ENCODE measurements at regions not wholly inside any gene's neighbourhood (a gene's known extent, or its start where the extent isn't known, plus 50 kb on each side); places are given as distances from the start of the nearest gene placed in this dataset.

- no peak for TF ChIP-seq POLR2AphosphoS5 (IDR thresholded peaks at IDR 0.05; ENCODE audit: low read depth, low read length)
- no peak for TF ChIP-seq SIN3A (IDR thresholded peaks at IDR 0.05; ENCODE audit: borderline replicate concordance, insufficient read depth, low read length)
Observed at GRCh38 chr18:71329563-71329962, 1040.7 kb downstream of the SOCS6 start.

All from PFSK-1 (cell line).